SK-N-SH (cell line): ENCODE measurements at regions not wholly inside any gene's neighbourhood (a gene's known extent, or its start where the extent isn't known, plus 50 kb on each side); places are given as distances from the start of the nearest gene placed in this dataset.

Experiments
- CTCF ChIA-PET: fragments of 300-600, 350-600 bp; formaldehyde crosslinking; extraction: SDS; loops from one replicate; lab custom pipeline; 2021; lab: Yijun Ruan, JAX
- POLR2A ChIA-PET: fragments of 350-600 bp; sonication (Branson Sonifier 250); formaldehyde crosslinking; extraction: SDS; loops from one replicate; lab custom pipeline; 2020; ENCODE audit warnings: antibody characterized with exemption, inconsistent platforms; lab: Yijun Ruan, JAX
- DNase-seq: peaks from one replicate; pipeline ENCODE4 v3.0.0; 2012
- H2AFZ ChIP-seq: fragments of 200-600 bp; sonication (generic); 2 replicates; pipeline ENCODE4 v1.8.1; 2016; ENCODE audit warnings: antibody characterized with exemption, mild to moderate bottlenecking, low read depth
- H3F3A ChIP-seq: fragments of 200-600 bp; sonication (generic); replicated peaks from 2 replicates; pipeline ENCODE3; 2016; ENCODE audit warnings: antibody characterized with exemption, mild to moderate bottlenecking; ENCODE audit not compliant: insufficient read depth
- H3K27ac ChIP-seq, 2 experiments: fragments of 200-500 bp in 1 of 2; fragments of 200-600 bp in 1 of 2; sonication (Bioruptor generic) in 1 of 2; sonication (generic), shearing (Covaris generic) in 1 of 2; 2 replicates each; pipeline versions ENCODE4 v1.5.1 to v1.6.1; 2014 to 2016; ENCODE audit warnings: low read depth in 2 of 2, inconsistent platforms in 1 of 2, low read length in 1 of 2, mild to moderate bottlenecking in 1 of 2, mixed read lengths in 1 of 2
- H3K27me3 ChIP-seq: fragments of 200-600 bp; sonication (generic), shearing (Covaris generic); 2 replicates; pipeline ENCODE4 v1.6.1; 2016; ENCODE audit warnings: mixed run types; ENCODE audit not compliant: insufficient read depth
- H3K36me3 ChIP-seq, 2 experiments: fragments of 200-500 bp in 1 of 2; fragments of 200-600 bp in 1 of 2; sonication (Bioruptor generic) in 1 of 2; sonication (generic) in 1 of 2; replicated peaks in 1 of 2; 2 replicates each; pipeline versions ENCODE3 to v1.5.1; 2014 to 2016; ENCODE audit warnings: low read length in 1 of 2, mild to moderate bottlenecking in 1 of 2; ENCODE audit not compliant: insufficient read depth in 2 of 2, control insufficient read depth in 1 of 2
- H3K4me1 ChIP-seq, 2 experiments: fragments of 200-500 bp in 1 of 2; fragments of 200-600 bp in 1 of 2; sonication (Bioruptor generic) in 1 of 2; sonication (generic), shearing (Covaris generic) in 1 of 2; 2 replicates each; pipeline versions ENCODE4 v1.5.1 to v1.6.1; 2014 to 2016; ENCODE audit warnings: low read depth in 1 of 2, low read length in 1 of 2, mixed run types in 1 of 2; ENCODE audit not compliant: insufficient read depth in 2 of 2, control insufficient read depth in 1 of 2
- H3K4me2 ChIP-seq: fragments of 200-600 bp; sonication (generic), shearing (Covaris generic); 2 replicates; pipeline ENCODE4 v1.6.1; 2017; ENCODE audit warnings: mixed run types
- H3K4me3 ChIP-seq, 2 experiments: fragments of 200-500 bp in 1 of 2; fragments of 200-600 bp in 1 of 2; sonication (Bioruptor generic) in 1 of 2; sonication (generic), shearing (Covaris generic) in 1 of 2; 2 replicates each; pipeline versions ENCODE4 v1.5.1 to v1.8.1; 2014 to 2016; ENCODE audit warnings: low read depth in 2 of 2, inconsistent platforms in 1 of 2, low read length in 1 of 2, mild to moderate bottlenecking in 1 of 2, mixed read lengths in 1 of 2, moderate library complexity in 1 of 2
- H3K79me2 ChIP-seq: fragments of 200-600 bp; sonication (generic); 2 replicates; pipeline ENCODE4 v1.8.1; 2017; ENCODE audit warnings: mild to moderate bottlenecking; ENCODE audit not compliant: insufficient read depth
- H3K9ac ChIP-seq: fragments of 200-600 bp; sonication (generic); 2 replicates; pipeline ENCODE4 v1.6.1; 2017; ENCODE audit warnings: mixed run types
- H3K9me2 ChIP-seq: fragments of 200-600 bp; sonication (generic); 2 replicates; pipeline ENCODE4 v1.6.1; 2017; ENCODE audit warnings: mixed run types
- H3K9me3 ChIP-seq: fragments of 200-600 bp; sonication (generic); 2 replicates; pipeline ENCODE4 v1.6.1; 2017; ENCODE audit warnings: mixed run types, mild to moderate bottlenecking, moderate library complexity
- H4K20me1 ChIP-seq: fragments of 200-600 bp; sonication (generic); 2 replicates; pipeline ENCODE4 v1.6.1; 2017; ENCODE audit warnings: mild to moderate bottlenecking, mixed run types; ENCODE audit not compliant: insufficient read depth
- ELF1 ChIP-seq: IDR thresholded peaks from 2 replicates; pipeline ENCODE4 v1.4.0; 2012
- EP300 ChIP-seq, 2 experiments: IDR thresholded peaks; 2 replicates each; pipeline versions ENCODE4 v1.4.0 to v1.6.1; 2012; ENCODE audit warnings: borderline replicate concordance in 1 of 2, low read depth in 1 of 2, low read length in 1 of 2
- EZH2phosphoT487 ChIP-seq: fragments of 200-600 bp; sonication (generic); IDR thresholded peaks from 2 replicates; pipeline ENCODE4 v1.6.1; 2017; ENCODE audit warnings: low read depth, mixed run types, mild to moderate bottlenecking, antibody characterized with exemption, moderate library complexity, borderline replicate concordance
- FOSL2 ChIP-seq: IDR thresholded peaks from 2 replicates; pipeline ENCODE4 v1.4.0; 2012; ENCODE audit warnings: low read depth, mild to moderate bottlenecking, moderate library complexity, borderline replicate concordance
- FOXJ3 ChIP-seq: sonication (generic); formaldehyde crosslinking; IDR thresholded peaks from 2 replicates; pipeline ENCODE4 v1.5.1; 2020; ENCODE audit warnings: mild to moderate bottlenecking, missing genetic modification reagents
- GABPA ChIP-seq: IDR thresholded peaks from 2 replicates; pipeline ENCODE4 v1.4.0; 2012; ENCODE audit warnings: low read depth, mild to moderate bottlenecking
- GATA2 ChIP-seq: sonication (generic); formaldehyde crosslinking; IDR thresholded peaks from 2 replicates; pipeline ENCODE4 v1.5.0; 2020; ENCODE audit warnings: mild to moderate bottlenecking, missing genetic modification reagents
- IRF3 ChIP-seq: fragments of 150-350 bp; IDR thresholded peaks from 2 replicates; pipeline ENCODE4 v1.6.1; 2016; ENCODE audit warnings: mild to moderate bottlenecking, low read depth, low read length
- MAX ChIP-seq: IDR thresholded peaks from 2 replicates; pipeline ENCODE4 v1.4.0; 2012; ENCODE audit warnings: low read depth
- MEF2A ChIP-seq: IDR thresholded peaks from 2 replicates; pipeline ENCODE4 v1.4.0; 2012; ENCODE audit warnings: low read depth, borderline replicate concordance
- NFIC ChIP-seq: IDR thresholded peaks from 2 replicates; pipeline ENCODE4 v1.4.0; 2012; ENCODE audit warnings: borderline replicate concordance
- PBX3 ChIP-seq: IDR thresholded peaks from 2 replicates; pipeline ENCODE4; 2012
- POLR2AphosphoS5 ChIP-seq: IDR thresholded peaks from 2 replicates; pipeline ENCODE4 v1.6.1; 2012; ENCODE audit warnings: low read depth, low read length
- RAD21 ChIP-seq: IDR thresholded peaks from 2 replicates; pipeline ENCODE4 v1.6.1; 2012; ENCODE audit warnings: mild to moderate bottlenecking, low read length
- REST ChIP-seq: IDR thresholded peaks from 2 replicates; pipeline ENCODE4 v1.6.1; 2012; ENCODE audit warnings: mild to moderate bottlenecking, low read depth, low read length, moderate library complexity
- RFX5 ChIP-seq: IDR thresholded peaks from 2 replicates; pipeline ENCODE4 v1.6.1; 2012; ENCODE audit warnings: mild to moderate bottlenecking, improper control_type of control experiment, low read length
- RXRA ChIP-seq: IDR thresholded peaks from 2 replicates; pipeline ENCODE4 v1.4.0; 2012; ENCODE audit warnings: low read depth, mild to moderate bottlenecking, borderline replicate concordance
- TAF1 ChIP-seq: IDR thresholded peaks from 2 replicates; pipeline ENCODE4 v1.6.1; 2012; ENCODE audit warnings: low read depth, mild to moderate bottlenecking, low read length, moderate library complexity, borderline replicate concordance
- TCF12 ChIP-seq: IDR thresholded peaks from 2 replicates; pipeline ENCODE4 v1.4.0; 2012
- YY1 ChIP-seq: IDR thresholded peaks from 2 replicates; pipeline ENCODE4 v1.4.0; 2012; ENCODE audit warnings: low read depth, mild to moderate bottlenecking
- WGBS: methylation state at CpG from one replicate; pipeline ENCODE4 v1.1.6; 2017; ENCODE audit warnings: low lambda C conversion rate; 5-methylcytosine and 5-hydroxymethylcytosine counted together

GRCh38 chr7:109387530-109387929 lies 817.9 kb downstream of the DNAJB9 start:
- Histone ChIP-seq H3K4me2 (no peak overlapping the region), H4K20me1 (no peaks in the 10 kb centered on the region), H3K27ac (no peak overlapping the region), H3K4me1 (peaks cover 0 to 2% of the 10 kb centered on the region in 2 experiments; a peak in 1 of 4 replicates), H3F3A (no peaks in the 10 kb centered on the region), H2AFZ (no peak overlapping the region), H3K9me3 (no peaks in the 10 kb centered on the region), H3K9me2 (no peaks in the 10 kb centered on the region), H3K79me2 (no peaks in the 10 kb centered on the region), H3K36me3 (no peaks in the 10 kb centered on the region), H3K4me3 (no peak overlapping the region), H3K9ac (no peak overlapping the region), H3K27me3 (no peaks in the 10 kb centered on the region)
- CTCF ChIA-PET: interaction anchor here (0.8 to 1.3 kb wide), 2 partner anchors 8 to 16 kb away, joined by 4 read pairs; no protein-coding TSS in a partner anchor
- peak; percentile 7 for DNase-seq
- TF ChIP-seq ELF1: no peak
- TF ChIP-seq REST: no peak
- no peak for TF ChIP-seq POLR2AphosphoS5
- TF ChIP-seq TAF1: no peak
- no peak for TF ChIP-seq MAX
- no peak for TF ChIP-seq FOXJ3
- TF ChIP-seq RXRA: no peak
- no peak for TF ChIP-seq IRF3
- TF ChIP-seq MEF2A: no peak
- no peak for TF ChIP-seq RFX5
- TF ChIP-seq YY1: no peak
- 20% methylated on average over 1 of the region's 1 CpG for WGBS
- POLR2A ChIA-PET: no interaction called here

GRCh38 chr7:109391240-109391639 lies 821.6 kb downstream of the DNAJB9 start:
- H3F3A ChIP-seq: no peaks in the 10 kb centered on the region
- no peaks in the 10 kb centered on the region for H3K9me2 ChIP-seq
- H2AFZ ChIP-seq: no peak overlapping the region
- H3K4me2 ChIP-seq: no peak overlapping the region
- 23% methylated on average over 3 of the region's 3 CpGs for WGBS
- no peaks in the 10 kb centered on the region for H4K20me1 ChIP-seq
- no peak overlapping the region for H3K4me3 ChIP-seq
- no peaks in the 10 kb centered on the region for H3K27me3 ChIP-seq
- CTCF ChIA-PET: no interaction called here
- POLR2A ChIA-PET: no interaction called here
- DNase-seq: no peak
- H3K4me1 ChIP-seq: peaks cover 0 to 2% of the 10 kb centered on the region in 2 experiments; a peak in 2 of 4 replicates
- peaks cover 5% of the 10 kb centered on the region; the same call in 1 of the 2 replicates for H3K9me3 ChIP-seq
- no peaks in the 10 kb centered on the region for H3K36me3 ChIP-seq
- H3K79me2 ChIP-seq: no peaks in the 10 kb centered on the region
- H3K27ac ChIP-seq: no peak overlapping the region
- H3K9ac ChIP-seq: no peak overlapping the region
- TF ChIP-seq RXRA: no peak
- no peak for TF ChIP-seq REST
- no peak for TF ChIP-seq TCF12
- TF ChIP-seq GABPA: no peak
- no peak for TF ChIP-seq POLR2AphosphoS5
- TF ChIP-seq NFIC: no peak
- TF ChIP-seq PBX3: no peak
- no peak for TF ChIP-seq EP300 (IDR thresholded peaks at IDR 0.05; ENCODE audit: borderline replicate concordance in 1 of 2, low read depth in 1 of 2, low read length in 1 of 2)
- TF ChIP-seq RAD21: no peak
- TF ChIP-seq GATA2 (CRISPR knock-in tag): no peak
- no peak for TF ChIP-seq EZH2phosphoT487
- TF ChIP-seq FOSL2: no peak
